T-cell (primary cell): ENCODE measurements at regions not wholly inside any gene's neighbourhood (a gene's known extent, or its start where the extent isn't known, plus 50 kb on each side); places are given as distances from the start of the nearest gene placed in this dataset.

Source experiments
- ATAC-seq, 4 experiments: fragments of 200-7000 bp in 3 of 4; fragments of 150-1000 bp in 1 of 4; cut with Tn5 transposase; replicated peaks in 1 of 4; 1 replicate in 3 of 4; 2 replicates in 1 of 4; pipeline ENCODE4 v1.10.0; 2021; ENCODE audit warnings: moderate library complexity in 3 of 4, mild to moderate bottlenecking in 2 of 4, moderate number of reproducible peaks in 1 of 4
- CTCF ChIA-PET, 2 donors: fragments of 300-600 bp; sonication (Branson Sonifier 250); formaldehyde crosslinking; loops; one replicate each; lab custom pipeline; 2022; ENCODE audit warnings: antibody characterized with exemption in 2 of 2; lab: Charles Lee
- POLR2A ChIA-PET, 2 donors: fragments of 300-600 bp; sonication (Branson Sonifier 250); formaldehyde crosslinking; loops; one replicate each; lab custom pipeline; 2022; ENCODE audit warnings: antibody characterized with exemption in 2 of 2; lab: Charles Lee
- DNase-seq, 35 experiments: peaks; one replicate each; pipeline versions ENCODE4 v3.0.0 to v3.0.0-alpha.2; 2013 to 2023
- H3K27ac ChIP-seq: one replicate; pipeline ENCODE4 v1.5.1; 2013; ENCODE audit warnings: low read length
- H3K27me3 ChIP-seq, 2 experiments: replicated peaks in 1 of 2; 1 replicate in 1 of 2; 2 replicates in 1 of 2; pipeline versions ENCODE4 v1.6.1 to v1.7.0; 2013; ENCODE audit warnings: low read length in 1 of 2, mixed read lengths in 1 of 2; ENCODE audit not compliant: control insufficient read depth in 2 of 2, insufficient read depth in 2 of 2; ENCODE audit errors: extremely low read depth in 1 of 2
- H3K36me3 ChIP-seq, 2 donors: 1 replicate in 1 of 2; 2 replicates in 1 of 2; pipeline versions ENCODE4 v1.6.1 to v1.7.0; 2013; ENCODE audit warnings: low read length in 1 of 2; ENCODE audit not compliant: control insufficient read depth in 2 of 2, insufficient read depth in 1 of 2; ENCODE audit errors: extremely low read depth in 1 of 2
- H3K4me1 ChIP-seq, 2 experiments: 1 replicate in 1 of 2; 2 replicates in 1 of 2; pipeline versions ENCODE4 v1.6.1 to v1.7.0; 2013; ENCODE audit warnings: low read length in 2 of 2, mixed read lengths in 1 of 2; ENCODE audit not compliant: insufficient read depth in 2 of 2, control insufficient read depth in 1 of 2; ENCODE audit errors: extremely low read depth in 1 of 2
- H3K4me3 ChIP-seq, 2 donors: 1 replicate in 1 of 2; 2 replicates in 1 of 2; pipeline versions ENCODE4 v1.5.1 to v1.7.0; 2013; ENCODE audit warnings: mild to moderate bottlenecking in 2 of 2, low read length in 1 of 2, moderate library complexity in 1 of 2; ENCODE audit not compliant: control insufficient read depth in 1 of 2; ENCODE audit errors: extremely low read depth in 1 of 2
- H3K9me3 ChIP-seq: 2 replicates; pipeline ENCODE4 v1.7.0; 2013
- H3K27ac Mint-ChIP-seq, 2 donors: one replicate each; pipeline ENCODE4 v1.8.0; 2020 to 2021; ENCODE audit warnings: mild to moderate bottlenecking in 2 of 2, mixed read lengths in 2 of 2
- H3K27me3 Mint-ChIP-seq, 2 donors: one replicate each; pipeline ENCODE4 v1.8.0; 2021 to 2022; ENCODE audit warnings: mixed read lengths in 2 of 2
- H3K36me3 Mint-ChIP-seq: one replicate; pipeline ENCODE4 v1.8.0; 2021; ENCODE audit warnings: mixed read lengths
- H3K4me1 Mint-ChIP-seq, 3 donors: one replicate each; pipeline ENCODE4 v1.8.0; 2020 to 2022; ENCODE audit warnings: mixed read lengths in 3 of 3, mild to moderate bottlenecking in 1 of 3
- H3K4me3 Mint-ChIP-seq, 3 donors: one replicate each; pipeline ENCODE4 v1.8.0; 2020 to 2022; ENCODE audit warnings: mild to moderate bottlenecking in 3 of 3, mixed read lengths in 3 of 3, moderate library complexity in 3 of 3
- H3K9me3 Mint-ChIP-seq, 3 donors: one replicate each; pipeline ENCODE4 v1.8.0; 2020 to 2022; ENCODE audit warnings: mixed read lengths in 3 of 3
- WGBS: methylation state at CpG from one replicate; pipeline ENCODE4 v1.1.5; 2013; ENCODE audit warnings: missing lambda C conversion rate; ENCODE audit not compliant: insufficient coverage; 5-methylcytosine and 5-hydroxymethylcytosine counted together

- no peak for ATAC-seq
- Mint-ChIP-seq H3K9me3 (peaks cover 4 to 31% (median 5%) of the 10 kb centered on the region in 3 donors), H3K4me1 (no peaks in the 10 kb centered on the region), H3K36me3 (no peaks in the 10 kb centered on the region), H3K27ac (no peak overlapping the region), H3K4me3 (no peak overlapping the region), H3K27me3 (no peaks in the 10 kb centered on the region)
- Histone ChIP-seq H3K27me3 (no peaks in the 10 kb centered on the region), H3K27ac (no peak overlapping the region), H3K9me3 (no peaks in the 10 kb centered on the region), H3K4me3 (no peak overlapping the region), H3K36me3 (no peaks in the 10 kb centered on the region), H3K4me1 (no peaks in the 10 kb centered on the region)
- ChIA-PET CTCF (no interaction called here), POLR2A (no interaction called here)
- no peak for DNase-seq
- no CpG with 5 or more reads among the region's 1 CpG for WGBS
These were observed 460.4 kb downstream of the RAPGEF2 start for GRCh38 chr4:159563257-159563656.

DNA sequence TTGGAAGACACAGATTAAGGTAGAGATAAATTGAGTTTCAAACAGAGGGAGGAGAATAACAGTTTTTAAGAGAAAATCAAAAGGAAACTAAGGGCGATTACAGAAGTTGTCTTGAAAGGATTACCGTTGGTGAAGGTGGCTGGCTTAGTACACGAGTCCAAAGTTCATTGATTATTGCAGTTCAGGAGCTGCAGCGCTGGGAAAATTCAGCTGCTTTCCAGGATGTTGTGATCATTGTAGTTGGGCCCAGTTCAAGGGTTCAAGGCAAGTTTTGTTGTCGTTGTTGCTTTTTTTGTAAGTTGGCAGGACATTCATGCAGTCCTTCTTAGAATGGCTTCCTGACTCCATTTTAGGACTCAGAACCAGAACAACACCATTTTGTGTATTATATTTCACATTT lies 461.7 kb downstream of the RAPGEF2 start:
- no peaks in the 10 kb centered on the region for H3K4me1 Mint-ChIP-seq
- Histone ChIP-seq H3K4me1 (no peaks in the 10 kb centered on the region), H3K4me3 (no peak overlapping the region), H3K27me3 (no peaks in the 10 kb centered on the region), H3K36me3 (no peaks in the 10 kb centered on the region), H3K9me3 (no peaks in the 10 kb centered on the region), H3K27ac (no peak overlapping the region)
- H3K27me3 Mint-ChIP-seq, result no peaks in the 10 kb centered on the region
- no peak overlapping the region for H3K27ac Mint-ChIP-seq
- no peak overlapping the region for H3K4me3 Mint-ChIP-seq
- peaks cover 4 to 32% (median 5%) of the 10 kb centered on the region in 3 donors for H3K9me3 Mint-ChIP-seq
- ChIA-PET POLR2A (no interaction called here), CTCF (interaction anchor here in 1 of 2 donors (0.5 kb wide), 1 partner anchor 123 kb away, joined by 4 read pairs; no protein-coding TSS in a partner anchor)
- H3K36me3 Mint-ChIP-seq, result no peaks in the 10 kb centered on the region
- 75% methylated on average over 5 of the region's 5 CpGs for WGBS
- ATAC-seq (no peak), DNase-seq (no peak)

DNA sequence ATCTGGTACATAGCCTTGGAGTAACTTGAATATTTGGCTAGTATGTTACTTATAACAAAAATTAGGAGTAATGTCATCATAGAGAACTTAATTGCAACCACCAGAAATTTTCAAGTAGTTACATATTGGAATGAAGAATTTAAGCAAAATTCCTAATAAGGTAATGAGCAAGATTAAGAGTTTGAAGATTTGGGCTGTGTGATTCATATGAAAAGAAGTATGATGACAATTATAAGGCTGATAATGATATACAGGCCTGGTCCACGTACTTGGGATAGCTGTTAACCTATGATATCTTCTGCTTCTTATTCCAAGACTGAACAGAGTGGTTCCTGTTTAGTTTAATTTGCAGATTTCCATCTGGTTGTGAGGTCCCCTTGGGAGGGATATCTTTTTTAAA lies 463.9 kb downstream of the RAPGEF2 start:
- WGBS, result no CpG with 5 or more reads among the region's 1 CpG

DNA sequence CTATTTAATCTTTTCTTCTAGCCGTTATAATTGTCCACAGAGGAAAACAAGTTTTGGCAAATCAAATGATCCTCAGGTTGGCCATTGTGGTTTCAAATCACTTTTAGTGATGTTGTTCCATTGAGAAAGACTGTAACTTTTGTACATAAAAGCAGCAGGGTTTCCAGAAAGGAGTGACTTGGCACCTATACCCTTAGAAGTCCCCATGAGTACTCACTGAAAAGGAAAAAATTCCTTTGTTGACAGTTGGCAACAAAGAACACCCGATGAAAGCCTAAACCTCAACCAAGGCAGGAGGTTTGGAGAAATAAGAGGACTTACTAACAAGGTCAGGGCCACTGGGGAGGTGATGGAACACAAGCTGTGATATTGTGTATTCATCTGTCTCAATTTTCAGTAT lies 474.4 kb downstream of the RAPGEF2 start:
- Mint-ChIP-seq H3K4me1 (no peaks in the 10 kb centered on the region), H3K27ac (no peak overlapping the region), H3K27me3 (no peaks in the 10 kb centered on the region), H3K4me3 (no peak overlapping the region), H3K36me3 (no peaks in the 10 kb centered on the region), H3K9me3 (peaks cover 0 to 9% (median 6%) of the 10 kb centered on the region in 3 donors)
- Histone ChIP-seq H3K36me3 (no peaks in the 10 kb centered on the region), H3K9me3 (no peaks in the 10 kb centered on the region), H3K27me3 (no peaks in the 10 kb centered on the region), H3K27ac (no peak overlapping the region), H3K4me1 (no peaks in the 10 kb centered on the region), H3K4me3 (no peak overlapping the region)
- ATAC-seq (no peak), DNase-seq (no peak)
- WGBS, result 76% methylated on average over 2 of the region's 2 CpGs
- ChIA-PET POLR2A (no interaction called here), CTCF (no interaction called here)

More for the DNA sequence above, 463.9 kb downstream of the RAPGEF2 start:
- H3K4me1 Mint-ChIP-seq, result no peaks in the 10 kb centered on the region
- ATAC-seq, result no peak
- Histone ChIP-seq H3K36me3 (no peaks in the 10 kb centered on the region), H3K27me3 (no peaks in the 10 kb centered on the region), H3K27ac (no peak overlapping the region), H3K4me3 (no peak overlapping the region), H3K4me1 (no peaks in the 10 kb centered on the region), H3K9me3 (no peaks in the 10 kb centered on the region)
- CTCF ChIA-PET, result no interaction called here
- H3K27ac Mint-ChIP-seq, result no peak overlapping the region
- H3K27me3 Mint-ChIP-seq, result no peaks in the 10 kb centered on the region
- POLR2A ChIA-PET, result interaction anchor here in 1 of 2 donors (0.7 kb wide), 1 partner anchor 1577 kb away, joined by 4 read pairs; no protein-coding TSS in a partner anchor
- no peak overlapping the region for H3K4me3 Mint-ChIP-seq
- H3K36me3 Mint-ChIP-seq, result no peaks in the 10 kb centered on the region
- no peak for DNase-seq
- peaks cover 16 to 45% (median 20%) of the 10 kb centered on the region in 3 donors for H3K9me3 Mint-ChIP-seq

DNA sequence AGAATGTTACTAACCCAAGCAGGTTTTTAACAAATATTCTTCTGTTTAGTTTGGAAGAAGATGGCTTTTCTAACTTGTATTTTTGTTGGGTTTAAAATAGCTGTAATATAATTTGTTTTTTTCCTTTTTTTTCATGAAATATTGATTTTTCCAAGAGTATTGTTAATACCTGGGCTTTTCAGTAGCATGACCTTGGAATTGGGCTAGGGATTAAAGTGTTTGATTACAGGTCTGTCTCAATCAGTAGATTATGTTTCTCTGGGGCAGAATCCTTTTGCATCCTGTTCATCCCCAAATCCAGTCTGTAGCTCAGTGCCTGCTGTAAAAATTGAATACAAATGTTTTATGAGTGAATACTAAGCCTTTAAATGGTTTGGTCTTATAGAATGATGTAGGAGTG lies 479.8 kb downstream of the RAPGEF2 start:
- H3K4me3 Mint-ChIP-seq, result no peak overlapping the region
- no peaks in the 10 kb centered on the region for H3K27me3 Mint-ChIP-seq
- DNase-seq (no peak), ATAC-seq (no peak)
- H3K36me3 Mint-ChIP-seq, result no peaks in the 10 kb centered on the region
- no peak overlapping the region for H3K27ac Mint-ChIP-seq
- H3K4me3 ChIP-seq, result no peak overlapping the region
- H3K4me1 ChIP-seq, result no peaks in the 10 kb centered on the region
- no peaks in the 10 kb centered on the region for H3K27me3 ChIP-seq
- no peaks in the 10 kb centered on the region for H3K9me3 ChIP-seq
- H3K9me3 Mint-ChIP-seq, result peaks cover 2 to 21% (median 16%) of the 10 kb centered on the region in 3 donors
- no peaks in the 10 kb centered on the region for H3K4me1 Mint-ChIP-seq
- no peak overlapping the region for H3K27ac ChIP-seq
- CTCF ChIA-PET, result no interaction called here
- POLR2A ChIA-PET, result no interaction called here
- no peaks in the 10 kb centered on the region for H3K36me3 ChIP-seq

- WGBS, result no CpG with 5 or more reads among the region's 2 CpGs
- H3K4me3 Mint-ChIP-seq, result no peak overlapping the region
- Histone ChIP-seq H3K4me1 (no peaks in the 10 kb centered on the region), H3K36me3 (no peaks in the 10 kb centered on the region), H3K27ac (no peak overlapping the region), H3K9me3 (no peaks in the 10 kb centered on the region), H3K27me3 (no peaks in the 10 kb centered on the region), H3K4me3 (no peak overlapping the region)
- no peaks in the 10 kb centered on the region for H3K27me3 Mint-ChIP-seq
- H3K27ac Mint-ChIP-seq, result no peak overlapping the region
- no peak for DNase-seq
- ATAC-seq, result no peak
- CTCF ChIA-PET, result no interaction called here
- peaks cover 0 to 3% (median 0%) of the 10 kb centered on the region in 3 donors for H3K9me3 Mint-ChIP-seq
- H3K4me1 Mint-ChIP-seq, result no peaks in the 10 kb centered on the region
- H3K36me3 Mint-ChIP-seq, result no peaks in the 10 kb centered on the region
- POLR2A ChIA-PET, result no interaction called here
These were observed 490.1 kb downstream of the RAPGEF2 start for GRCh38 chr4:159592898-159593556.
